ENCODE measurements at regions not wholly inside any gene's neighbourhood (a gene's known extent, or its start where the extent isn't known, plus 50 kb on each side); places are given as distances from the start of the nearest gene placed in this dataset.

DNA sequence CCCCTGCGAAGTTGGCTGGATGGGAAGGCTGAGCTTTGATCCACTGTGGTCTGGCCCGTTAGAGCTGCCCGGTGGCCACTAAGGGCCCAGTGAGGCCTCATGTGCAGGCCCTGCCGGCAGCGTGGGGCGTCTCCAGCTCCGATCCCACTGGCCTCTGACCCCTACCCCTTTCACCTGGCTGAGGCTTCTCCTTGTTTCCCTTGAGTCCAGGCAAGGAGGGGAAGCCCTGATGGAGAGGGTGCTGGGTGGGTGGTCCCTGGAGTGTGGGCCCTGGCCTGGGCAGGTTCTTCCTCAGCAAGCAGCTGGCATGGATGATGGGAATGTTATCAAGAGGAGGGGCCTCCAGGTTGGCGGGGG lies 356.8 kb downstream of the SEC14L1 start (continued):
- no peak for TF ChIP-seq MGA (IDR thresholded peaks at IDR 0.05)
- TF ChIP-seq, protein P1, sequence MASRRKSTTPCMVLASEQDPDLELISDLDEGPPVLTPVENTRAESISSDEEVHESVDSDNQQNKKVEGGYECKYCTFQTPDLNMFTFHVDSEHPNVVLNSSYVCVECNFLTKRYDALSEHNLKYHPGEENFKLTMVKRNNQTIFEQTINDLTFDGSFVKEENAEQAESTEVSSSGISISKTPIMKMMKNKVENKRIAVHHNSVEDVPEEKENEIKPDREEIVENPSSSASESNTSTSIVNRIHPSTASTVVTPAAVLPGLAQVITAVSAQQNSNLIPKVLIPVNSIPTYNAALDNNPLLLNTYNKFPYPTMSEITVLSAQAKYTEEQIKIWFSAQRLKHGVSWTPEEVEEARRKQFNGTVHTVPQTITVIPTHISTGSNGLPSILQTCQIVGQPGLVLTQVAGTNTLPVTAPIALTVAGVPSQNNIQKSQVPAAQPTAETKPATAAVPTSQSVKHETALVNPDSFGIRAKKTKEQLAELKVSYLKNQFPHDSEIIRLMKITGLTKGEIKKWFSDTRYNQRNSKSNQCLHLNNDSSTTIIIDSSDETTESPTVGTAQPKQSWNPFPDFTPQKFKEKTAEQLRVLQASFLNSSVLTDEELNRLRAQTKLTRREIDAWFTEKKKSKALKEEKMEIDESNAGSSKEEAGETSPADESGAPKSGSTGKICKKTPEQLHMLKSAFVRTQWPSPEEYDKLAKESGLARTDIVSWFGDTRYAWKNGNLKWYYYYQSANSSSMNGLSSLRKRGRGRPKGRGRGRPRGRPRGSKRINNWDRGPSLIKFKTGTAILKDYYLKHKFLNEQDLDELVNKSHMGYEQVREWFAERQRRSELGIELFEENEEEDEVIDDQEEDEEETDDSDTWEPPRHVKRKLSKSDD (conservative IDR thresholded peaks at IDR 0.05; ENCODE audit: low read length): no peak
